ENCODE measurements at regions not wholly inside any gene's neighbourhood (a gene's known extent, or its start where the extent isn't known, plus 50 kb on each side); places are given as distances from the start of the nearest gene placed in this dataset.

DNA sequence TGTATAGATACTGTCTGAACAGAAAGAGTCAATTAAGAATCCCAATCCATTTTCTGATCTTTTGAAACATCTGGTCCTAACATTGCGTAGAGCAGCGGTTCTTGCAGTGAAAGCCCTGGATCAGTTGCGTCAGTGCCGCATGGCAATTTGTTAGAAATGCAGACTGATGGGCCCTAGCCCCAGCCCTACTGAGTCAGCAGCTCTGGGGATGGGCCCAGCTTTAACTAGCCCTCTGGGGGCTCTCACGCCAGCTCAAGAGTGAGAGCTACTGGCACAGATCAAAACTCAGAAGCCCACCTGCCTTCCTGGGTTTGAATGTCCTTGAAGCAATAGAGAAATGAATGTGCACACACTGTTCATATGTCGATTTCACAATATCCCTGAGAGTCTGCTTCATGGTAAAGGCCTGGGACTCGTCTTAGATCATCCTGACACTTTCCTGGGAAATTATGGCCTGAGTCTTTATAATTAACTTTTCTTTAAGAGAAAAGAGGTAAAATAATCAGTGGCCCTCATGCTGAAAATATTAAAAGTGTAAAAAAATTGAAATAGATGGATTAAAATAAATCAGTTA lies 206.8 kb upstream of the TMTC4 start:
- no peak for TF ChIP-seq POLR2A (IDR thresholded peaks at IDR 0.05)
- TF ChIP-seq, protein P1, sequence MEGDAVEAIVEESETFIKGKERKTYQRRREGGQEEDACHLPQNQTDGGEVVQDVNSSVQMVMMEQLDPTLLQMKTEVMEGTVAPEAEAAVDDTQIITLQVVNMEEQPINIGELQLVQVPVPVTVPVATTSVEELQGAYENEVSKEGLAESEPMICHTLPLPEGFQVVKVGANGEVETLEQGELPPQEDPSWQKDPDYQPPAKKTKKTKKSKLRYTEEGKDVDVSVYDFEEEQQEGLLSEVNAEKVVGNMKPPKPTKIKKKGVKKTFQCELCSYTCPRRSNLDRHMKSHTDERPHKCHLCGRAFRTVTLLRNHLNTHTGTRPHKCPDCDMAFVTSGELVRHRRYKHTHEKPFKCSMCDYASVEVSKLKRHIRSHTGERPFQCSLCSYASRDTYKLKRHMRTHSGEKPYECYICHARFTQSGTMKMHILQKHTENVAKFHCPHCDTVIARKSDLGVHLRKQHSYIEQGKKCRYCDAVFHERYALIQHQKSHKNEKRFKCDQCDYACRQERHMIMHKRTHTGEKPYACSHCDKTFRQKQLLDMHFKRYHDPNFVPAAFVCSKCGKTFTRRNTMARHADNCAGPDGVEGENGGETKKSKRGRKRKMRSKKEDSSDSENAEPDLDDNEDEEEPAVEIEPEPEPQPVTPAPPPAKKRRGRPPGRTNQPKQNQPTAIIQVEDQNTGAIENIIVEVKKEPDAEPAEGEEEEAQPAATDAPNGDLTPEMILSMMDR (IDR thresholded peaks at IDR 0.05), result no peak
